GM18499 (cell line): ENCODE measurements at regions not wholly inside any gene's neighbourhood (a gene's known extent, or its start where the extent isn't known, plus 50 kb on each side); places are given as distances from the start of the nearest gene placed in this dataset.

Source experiments
- ATAC-seq: cut with Tn5 transposase; IDR thresholded peaks from one replicate; pipeline ENCODE4 v1.9.1; 2021; ENCODE audit warnings: moderate number of reproducible peaks; ENCODE audit not compliant: insufficient read depth, unreplicated experiment

DNA sequence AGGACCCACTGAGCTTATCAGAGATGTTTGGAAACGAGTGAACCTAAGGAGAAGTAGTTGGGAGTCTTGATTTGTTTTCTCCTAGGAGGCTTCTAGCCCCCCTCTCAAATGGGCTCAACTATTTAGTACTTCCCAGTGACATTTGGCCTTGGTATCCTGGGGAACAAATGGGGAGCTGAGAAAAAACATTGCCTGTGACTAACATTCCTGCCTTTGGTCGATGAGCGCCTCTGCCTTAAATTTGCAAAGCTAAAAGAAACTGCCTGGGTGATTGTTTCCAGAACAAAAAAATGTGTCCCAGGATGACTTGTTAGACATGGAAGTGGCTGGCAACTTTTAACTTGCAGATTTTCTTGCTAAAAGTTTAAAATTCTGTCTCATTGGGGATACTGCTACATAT, 58.8 kb upstream of the IGFBP7 start:
- ATAC-seq = no peak

DNA sequence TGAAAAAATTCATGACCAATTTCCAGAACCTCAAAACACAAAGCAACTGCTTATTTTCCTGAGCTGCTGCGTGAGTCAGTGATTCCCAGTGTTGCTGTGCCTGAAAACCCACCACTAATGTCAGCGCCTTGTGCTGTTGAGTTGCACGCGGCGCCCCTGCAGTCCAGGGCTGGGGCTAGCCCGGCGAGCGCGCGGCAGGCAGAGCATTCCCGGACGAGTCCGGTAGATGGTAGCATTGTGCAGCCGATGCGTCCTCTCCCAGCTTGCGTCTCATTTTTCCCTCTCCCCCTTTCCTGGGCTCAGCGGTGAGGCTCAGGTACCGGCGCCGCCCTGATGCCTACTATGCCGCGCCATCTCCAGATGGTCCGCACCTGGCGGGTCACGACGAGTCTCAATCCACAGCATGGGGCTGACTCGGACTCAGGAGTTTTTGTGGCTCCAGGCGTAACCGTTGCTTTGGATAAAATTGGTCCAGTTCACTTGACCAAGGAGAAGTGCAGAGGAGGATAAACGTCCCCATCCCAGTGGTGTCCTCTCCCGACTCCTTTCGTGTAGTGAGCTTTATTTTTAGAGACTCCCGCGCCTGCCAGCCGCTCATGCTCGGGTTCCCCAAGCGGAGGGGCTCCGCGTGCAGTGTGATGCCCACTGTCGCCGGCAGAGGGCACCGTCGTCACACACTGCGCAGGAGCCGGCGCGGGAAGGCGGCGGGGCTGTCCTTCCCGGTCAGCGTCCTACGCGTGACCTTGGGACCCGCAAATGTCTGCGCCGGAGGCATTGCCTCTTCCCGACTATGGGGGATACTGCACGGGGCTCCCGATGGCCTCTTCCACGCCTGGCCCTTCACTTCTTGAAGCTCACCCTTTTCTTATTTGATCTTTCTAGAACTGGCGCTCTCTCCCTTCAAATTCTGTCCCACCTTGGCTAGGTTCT, 53.6 kb upstream of the IGFBP7 start:
- ATAC-seq = peak; percentile 84

GRCh38 chr4:57162499-57163019, 52.4 kb upstream of the IGFBP7 start:
- no peak for ATAC-seq
